SH-SY5Y (cell line): ENCODE measurements at regions not wholly inside any gene's neighbourhood (a gene's known extent, or its start where the extent isn't known, plus 50 kb on each side); places are given as distances from the start of the nearest gene placed in this dataset.

Experiments used
- GATA2 ChIP-seq: IDR thresholded peaks from 2 replicates; pipeline ENCODE4 v1.6.1; 2011; ENCODE audit warnings: mild to moderate bottlenecking, low read depth, low read length
- GATA3 ChIP-seq: IDR thresholded peaks from 2 replicates; pipeline ENCODE4 v1.6.1; 2011; ENCODE audit warnings: low read depth, mild to moderate bottlenecking, low read length, moderate library complexity

GRCh38 chr2:198874472-198874858, 583.3 kb downstream of the SATB2 start:
- TF ChIP-seq GATA3, result no peak
- TF ChIP-seq GATA2, result no peak
